ENCODE measurements at regions not wholly inside any gene's neighbourhood (a gene's known extent, or its start where the extent isn't known, plus 50 kb on each side); places are given as distances from the start of the nearest gene placed in this dataset.
"Not testable (repeated sequence)": the region's sequence is repeated elsewhere in the genome, so short reads cannot be mapped to it uniquely, and the experiment has no call there.

- Histone ChIP-seq H3K27me3 (ENCODE audit: control insufficient read depth, insufficient read depth, low read length) (no peaks in the 10 kb centered on the region), H3K4me1 (ENCODE audit: control insufficient read depth, low read depth, low read length) (no peaks in the 10 kb centered on the region), H3K9ac (ENCODE audit: low read length) (no peak overlapping the region), H3K27ac (ENCODE audit: low read length) (no peak overlapping the region), H3K4me3 (ENCODE audit: low read length) (no peak overlapping the region), H3K9me3 (ENCODE audit: control insufficient read depth, low read depth, low read length) (no peaks in the 10 kb centered on the region), H3K36me3 (ENCODE audit: control insufficient read depth, low read depth, low read length) (no peaks in the 10 kb centered on the region)
Observed at GRCh38 chr15:79540551-79540950, 108.4 kb downstream of the MINAR1 start.

GRCh38 chr15:79541196-79541595 lies 109.1 kb downstream of the MINAR1 start:
- Histone ChIP-seq H3K9ac (ENCODE audit: low read length) (no peak overlapping the region), H3K27me3 (ENCODE audit: control insufficient read depth, insufficient read depth, low read length) (no peaks in the 10 kb centered on the region), H3K4me1 (ENCODE audit: control insufficient read depth, low read depth, low read length) (no peaks in the 10 kb centered on the region), H3K27ac (ENCODE audit: low read length) (no peak overlapping the region), H3K9me3 (ENCODE audit: control insufficient read depth, low read depth, low read length) (no peaks in the 10 kb centered on the region), H3K4me3 (ENCODE audit: low read length) (no peak overlapping the region), H3K36me3 (ENCODE audit: control insufficient read depth, low read depth, low read length) (no peaks in the 10 kb centered on the region)

GRCh38 chr15:79543097-79543496 lies 111.0 kb downstream of the MINAR1 start:
- no peaks in the 10 kb centered on the region for H3K4me1 ChIP-seq (ENCODE audit: control insufficient read depth, low read depth, low read length)
- no peak overlapping the region for H3K4me3 ChIP-seq (ENCODE audit: low read length)
- H3K27me3 ChIP-seq (ENCODE audit: control insufficient read depth, insufficient read depth, low read length) = no peaks in the 10 kb centered on the region
- no peaks in the 10 kb centered on the region for H3K9me3 ChIP-seq (ENCODE audit: control insufficient read depth, low read depth, low read length)
- no peaks in the 10 kb centered on the region for H3K36me3 ChIP-seq (ENCODE audit: control insufficient read depth, low read depth, low read length)
- no peak overlapping the region for H3K27ac ChIP-seq (ENCODE audit: low read length)
- no peak overlapping the region for H3K9ac ChIP-seq (ENCODE audit: low read length)

GRCh38 chr15:79549196-79549595 lies 117.1 kb downstream of the MINAR1 start:
- H3K9ac ChIP-seq (ENCODE audit: low read length) = no peak overlapping the region
- no peaks in the 10 kb centered on the region for H3K36me3 ChIP-seq (ENCODE audit: control insufficient read depth, low read depth, low read length)
- H3K27me3 ChIP-seq (ENCODE audit: control insufficient read depth, insufficient read depth, low read length) = no peaks in the 10 kb centered on the region
- H3K4me1 ChIP-seq (ENCODE audit: control insufficient read depth, low read depth, low read length) = no peaks in the 10 kb centered on the region
- no peak overlapping the region for H3K4me3 ChIP-seq (ENCODE audit: low read length)
- no peaks in the 10 kb centered on the region for H3K9me3 ChIP-seq (ENCODE audit: control insufficient read depth, low read depth, low read length)
- H3K27ac ChIP-seq (ENCODE audit: low read length) = no peak overlapping the region

GRCh38 chr15:79560384-79560783 lies 128.2 kb downstream of the MINAR1 start:
- no peaks in the 10 kb centered on the region for H3K27me3 ChIP-seq (ENCODE audit: control insufficient read depth, insufficient read depth, low read length)
- no peak overlapping the region for H3K27ac ChIP-seq (ENCODE audit: low read length)
- no peak overlapping the region for H3K4me3 ChIP-seq (ENCODE audit: low read length)
- no peaks in the 10 kb centered on the region for H3K9me3 ChIP-seq (ENCODE audit: control insufficient read depth, low read depth, low read length)
- no peaks in the 10 kb centered on the region for H3K36me3 ChIP-seq (ENCODE audit: control insufficient read depth, low read depth, low read length)
- H3K9ac ChIP-seq (ENCODE audit: low read length) = no peak overlapping the region
- H3K4me1 ChIP-seq (ENCODE audit: control insufficient read depth, low read depth, low read length) = no peaks in the 10 kb centered on the region

- no peaks in the 10 kb centered on the region for H3K36me3 ChIP-seq (ENCODE audit: control insufficient read depth, low read depth, low read length)
Observed at GRCh38 chr15:79561982-79562381, 129.8 kb downstream of the MINAR1 start.

GRCh38 chr15:79562403-79562815 lies 130.3 kb downstream of the MINAR1 start:
- H3K4me3 ChIP-seq (ENCODE audit: low read length) = no peak overlapping the region
- H3K9ac ChIP-seq (ENCODE audit: low read length) = no peak overlapping the region
- no peak overlapping the region for H3K27ac ChIP-seq (ENCODE audit: low read length)
- no peaks in the 10 kb centered on the region for H3K36me3 ChIP-seq (ENCODE audit: control insufficient read depth, low read depth, low read length)
- H3K27me3 ChIP-seq (ENCODE audit: control insufficient read depth, insufficient read depth, low read length) = no peaks in the 10 kb centered on the region
- H3K9me3 ChIP-seq (ENCODE audit: control insufficient read depth, low read depth, low read length) = no peaks in the 10 kb centered on the region
- H3K4me1 ChIP-seq (ENCODE audit: control insufficient read depth, low read depth, low read length) = no peaks in the 10 kb centered on the region

More at GRCh38 chr15:79561982-79562381, 129.8 kb downstream of the MINAR1 start:
- H3K9ac ChIP-seq (ENCODE audit: low read length) = no peak overlapping the region
- H3K4me3 ChIP-seq (ENCODE audit: low read length) = no peak overlapping the region
- no peaks in the 10 kb centered on the region for H3K27me3 ChIP-seq (ENCODE audit: control insufficient read depth, insufficient read depth, low read length)
- no peaks in the 10 kb centered on the region for H3K9me3 ChIP-seq (ENCODE audit: control insufficient read depth, low read depth, low read length)
- H3K4me1 ChIP-seq (ENCODE audit: control insufficient read depth, low read depth, low read length) = no peaks in the 10 kb centered on the region
- H3K27ac ChIP-seq (ENCODE audit: low read length) = no peak overlapping the region

GRCh38 chr15:79562899-79563298 lies 130.8 kb downstream of the MINAR1 start:
- Histone ChIP-seq H3K9me3 (ENCODE audit: control insufficient read depth, low read depth, low read length) (no peaks in the 10 kb centered on the region), H3K4me1 (ENCODE audit: control insufficient read depth, low read depth, low read length) (no peaks in the 10 kb centered on the region), H3K36me3 (ENCODE audit: control insufficient read depth, low read depth, low read length) (no peaks in the 10 kb centered on the region), H3K27me3 (ENCODE audit: control insufficient read depth, insufficient read depth, low read length) (no peaks in the 10 kb centered on the region), H3K27ac (ENCODE audit: low read length) (no peak overlapping the region), H3K9ac (ENCODE audit: low read length) (no peak overlapping the region), H3K4me3 (ENCODE audit: low read length) (no peak overlapping the region)

- no peaks in the 10 kb centered on the region for H3K36me3 ChIP-seq (ENCODE audit: control insufficient read depth, low read depth, low read length)
- no peak overlapping the region for H3K27ac ChIP-seq (ENCODE audit: low read length)
- H3K4me3 ChIP-seq (ENCODE audit: low read length) = no peak overlapping the region
- H3K9me3 ChIP-seq (ENCODE audit: control insufficient read depth, low read depth, low read length) = no peaks in the 10 kb centered on the region
- no peak overlapping the region for H3K9ac ChIP-seq (ENCODE audit: low read length)
- no peaks in the 10 kb centered on the region for H3K4me1 ChIP-seq (ENCODE audit: control insufficient read depth, low read depth, low read length)
- no peaks in the 10 kb centered on the region for H3K27me3 ChIP-seq (ENCODE audit: control insufficient read depth, insufficient read depth, low read length)
Observed at GRCh38 chr15:79570004-79570403, 137.9 kb downstream of the MINAR1 start.

- H3K4me3 ChIP-seq (ENCODE audit: low read length) = no peak overlapping the region
- H3K27ac ChIP-seq (ENCODE audit: low read length) = no peak overlapping the region
- H3K27me3 ChIP-seq (ENCODE audit: control insufficient read depth, insufficient read depth, low read length) = no peaks in the 10 kb centered on the region
- no peaks in the 10 kb centered on the region for H3K9me3 ChIP-seq (ENCODE audit: control insufficient read depth, low read depth, low read length)
- H3K4me1 ChIP-seq (ENCODE audit: control insufficient read depth, low read depth, low read length) = no peaks in the 10 kb centered on the region
- H3K9ac ChIP-seq (ENCODE audit: low read length) = no peak overlapping the region
- no peaks in the 10 kb centered on the region for H3K36me3 ChIP-seq (ENCODE audit: control insufficient read depth, low read depth, low read length)
Observed at GRCh38 chr15:79572691-79573404, 140.7 kb downstream of the MINAR1 start.

GRCh38 chr15:79574431-79575273 lies 142.5 kb downstream of the MINAR1 start:
- not testable (repeated sequence) for H3K27ac ChIP-seq (ENCODE audit: low read length); H3K4me1 ChIP-seq (ENCODE audit: control insufficient read depth, low read depth, low read length); H3K36me3 ChIP-seq (ENCODE audit: control insufficient read depth, low read depth, low read length); H3K27me3 ChIP-seq (ENCODE audit: control insufficient read depth, insufficient read depth, low read length); H3K4me3 ChIP-seq (ENCODE audit: low read length); H3K9me3 ChIP-seq (ENCODE audit: control insufficient read depth, low read depth, low read length); H3K9ac ChIP-seq (ENCODE audit: low read length)

GRCh38 chr15:79582650-79583049 lies 150.5 kb downstream of the MINAR1 start:
- Histone ChIP-seq H3K9me3 (ENCODE audit: control insufficient read depth, low read depth, low read length) (no peaks in the 10 kb centered on the region), H3K27ac (ENCODE audit: low read length) (no peak overlapping the region), H3K27me3 (ENCODE audit: control insufficient read depth, insufficient read depth, low read length) (no peaks in the 10 kb centered on the region), H3K4me3 (ENCODE audit: low read length) (no peak overlapping the region), H3K9ac (ENCODE audit: low read length) (no peak overlapping the region), H3K4me1 (ENCODE audit: control insufficient read depth, low read depth, low read length) (no peaks in the 10 kb centered on the region), H3K36me3 (ENCODE audit: control insufficient read depth, low read depth, low read length) (no peaks in the 10 kb centered on the region)

Data from iPS-18a (cell line).